Activated T-cell treated with anti-CD3 and anti-CD28 coated beads for 48 hours (primary cell): ENCODE measurements at regions not wholly inside any gene's neighbourhood (a gene's known extent, or its start where the extent isn't known, plus 50 kb on each side); places are given as distances from the start of the nearest gene placed in this dataset.

Source experiments
- DNase-seq: peaks from one replicate; pipeline ENCODE4 v3.0.0-alpha.2; 2020; ENCODE audit warnings: low read depth

DNA sequence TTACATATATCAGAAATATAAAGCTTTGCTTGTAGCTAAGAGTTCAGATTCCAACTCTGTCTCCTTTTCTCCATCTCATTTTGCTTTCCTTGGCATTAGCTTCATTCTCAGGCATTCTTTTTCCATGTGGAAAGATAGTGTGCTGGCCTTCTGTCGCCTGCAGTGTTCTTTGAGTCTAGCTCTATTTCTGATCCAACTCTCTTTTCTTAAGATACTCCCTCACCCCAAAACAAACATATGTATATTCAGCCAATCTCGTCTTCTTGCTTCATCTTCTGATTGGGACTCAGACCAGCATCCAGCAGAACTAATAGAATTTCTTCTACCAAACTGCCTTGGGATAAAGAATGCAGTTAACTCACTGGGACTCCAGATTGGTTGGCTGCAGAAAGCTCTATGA, 532.2 kb downstream of the MID1IP1 start:
- DNase-seq: no peak

DNA sequence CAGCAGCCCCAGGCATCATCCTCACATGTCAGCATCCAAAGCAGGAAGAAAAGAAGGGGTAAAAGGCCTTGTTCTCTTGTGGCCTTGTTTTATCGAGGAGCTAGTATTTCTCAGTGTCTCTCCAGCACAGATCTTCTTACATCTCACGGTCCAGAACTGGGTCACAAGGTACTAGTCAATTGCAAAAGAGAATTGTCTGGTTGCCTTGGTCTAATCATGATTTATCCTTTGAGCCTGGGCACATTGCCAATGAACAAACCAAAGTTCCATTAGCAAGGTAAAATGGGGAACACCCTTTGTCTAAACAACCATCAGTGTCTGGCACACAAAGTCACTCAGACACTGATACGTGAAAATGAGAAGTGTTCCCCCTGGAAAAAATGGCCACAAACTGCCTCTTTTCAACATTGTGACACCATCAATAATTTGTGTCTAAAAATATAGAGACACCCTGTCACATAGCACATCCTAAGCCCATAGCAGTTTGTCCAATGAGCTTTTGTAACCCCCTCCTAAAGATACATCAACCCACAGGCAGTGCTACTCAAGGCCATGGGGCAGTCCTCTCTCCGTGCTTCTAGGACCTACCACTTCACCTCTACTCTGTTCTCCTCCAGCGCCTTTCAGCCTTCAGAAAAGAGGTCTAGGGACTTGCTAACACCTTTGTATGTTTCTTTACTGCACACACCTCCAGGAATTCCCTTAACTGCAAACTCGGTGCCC, 534.4 kb downstream of the MID1IP1 start:
- no peak for DNase-seq

- no peak for DNase-seq
Measured at GRCh38 chrX:39336671-39337311, 535.5 kb downstream of the MID1IP1 start.

DNA sequence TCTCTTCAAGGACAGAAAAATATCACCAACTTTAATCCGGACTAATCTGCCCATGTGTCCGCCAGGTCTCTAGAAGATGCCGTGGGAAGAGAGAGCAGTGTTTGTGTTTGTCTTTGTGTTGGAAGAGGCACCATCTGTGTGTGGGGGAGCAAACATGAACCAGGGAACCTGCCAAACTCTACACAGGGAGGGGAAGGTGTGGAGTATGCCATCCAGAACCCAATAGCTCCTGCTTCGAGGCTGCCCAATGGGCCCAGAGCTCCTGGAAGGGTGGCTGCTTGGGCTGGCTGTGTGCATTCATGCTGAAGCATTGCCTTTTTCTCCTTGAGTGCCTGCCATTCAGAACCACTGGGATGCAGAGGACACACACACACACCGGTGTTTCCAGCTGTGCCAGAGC, 536.2 kb downstream of the MID1IP1 start:
- no peak for DNase-seq

DNA sequence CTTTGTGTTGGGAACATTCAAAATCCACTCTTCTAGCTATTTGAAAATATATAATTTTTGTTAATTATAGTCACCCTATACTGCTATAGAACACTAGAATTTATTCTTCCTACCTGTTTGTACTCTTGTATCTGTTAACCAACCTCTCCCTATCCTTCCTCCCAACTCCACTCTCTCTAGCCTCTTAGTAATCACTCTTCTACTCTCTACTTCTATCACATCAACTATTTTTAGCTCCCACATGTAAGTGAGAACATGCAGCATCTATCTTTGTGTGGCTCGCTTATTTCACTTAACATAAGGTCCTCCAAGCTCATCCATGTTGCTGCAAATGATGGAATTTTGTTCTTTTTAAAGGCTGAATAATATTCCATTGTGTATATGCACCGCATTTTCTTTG, 537.3 kb downstream of the MID1IP1 start:
- no peak for DNase-seq

DNA sequence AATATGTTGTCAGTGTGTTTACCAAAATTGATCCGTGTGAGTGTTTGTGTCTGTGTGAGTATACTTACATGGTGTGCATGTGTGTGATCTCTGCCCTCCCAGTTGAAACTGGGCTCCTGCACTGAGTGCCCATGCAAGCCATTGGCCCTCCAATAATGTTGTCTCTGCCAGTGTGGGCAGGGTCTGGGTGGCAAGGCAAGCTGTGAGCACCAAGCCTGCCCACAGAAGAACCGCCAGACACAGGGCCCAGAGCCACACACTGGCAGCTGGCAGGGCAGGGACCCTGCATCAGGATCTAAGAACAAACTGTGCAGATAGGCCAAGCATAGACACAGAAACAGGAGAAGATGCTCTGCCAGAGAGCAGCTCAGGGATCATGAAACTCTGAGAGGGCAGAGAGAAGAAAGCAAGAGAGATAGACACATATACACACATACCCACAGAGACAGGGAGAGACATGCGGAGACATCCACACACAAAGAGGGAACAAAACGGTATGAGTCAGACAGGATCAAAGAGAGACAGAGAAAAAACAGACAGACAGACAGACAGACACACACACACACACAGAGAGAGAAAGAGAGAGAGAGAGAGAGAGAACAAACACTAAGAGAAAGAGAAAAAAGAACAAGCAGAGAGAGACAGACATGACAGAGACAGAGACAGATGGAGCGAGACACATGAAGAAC, 555.0 kb downstream of the MID1IP1 start:
- DNase-seq: no peak

DNA sequence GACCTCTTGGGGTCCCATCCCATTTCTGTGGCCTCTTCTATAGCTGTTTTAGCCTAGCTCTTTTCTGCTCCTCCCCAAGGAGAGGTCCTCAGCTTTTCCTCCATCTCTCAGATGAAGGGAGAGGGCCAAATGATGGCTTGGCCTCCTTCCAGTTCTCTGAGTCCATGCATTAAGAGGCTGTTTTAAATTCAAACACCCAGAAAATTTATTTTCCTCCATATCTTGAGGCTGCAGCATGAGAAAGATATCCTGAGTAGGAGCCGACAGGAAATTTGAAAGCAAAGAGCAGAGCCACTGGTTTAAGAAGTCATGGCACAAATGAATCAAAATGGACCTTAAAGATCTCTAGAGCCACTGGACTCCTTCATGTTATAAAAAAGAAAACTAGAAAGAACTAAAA, 558.8 kb downstream of the MID1IP1 start:
- DNase-seq: no peak

DNA sequence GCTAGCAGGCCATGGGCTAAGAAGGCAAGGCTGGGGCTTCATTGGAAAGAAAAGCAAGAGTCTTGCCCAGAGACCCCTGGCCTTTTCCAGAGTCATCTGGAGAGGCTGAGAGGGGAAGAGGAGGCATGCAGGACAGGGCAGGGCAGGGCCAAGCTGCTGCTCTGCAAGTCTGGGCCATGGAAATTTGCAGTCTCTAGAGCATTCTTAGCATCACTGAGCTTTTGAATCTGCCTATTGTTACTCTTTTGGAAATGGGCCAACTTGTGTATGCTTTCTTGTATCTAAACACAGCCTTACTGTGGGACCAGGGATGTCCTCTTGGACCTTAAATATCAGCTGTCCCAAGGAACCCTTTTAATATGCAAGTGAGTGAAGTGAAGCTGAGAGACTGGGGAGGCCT, 560.5 kb downstream of the MID1IP1 start:
- DNase-seq: no peak

- DNase-seq: no peak
Measured at GRCh38 chrX:39367416-39367815, 566.2 kb downstream of the MID1IP1 start.

- no peak for DNase-seq
Measured at GRCh38 chrX:39372115-39372514, 570.9 kb downstream of the MID1IP1 start.

GRCh38 chrX:39377157-39377556, 575.9 kb downstream of the MID1IP1 start:
- no peak for DNase-seq

GRCh38 chrX:39377773-39378172, 576.5 kb downstream of the MID1IP1 start:
- DNase-seq: no peak

GRCh38 chrX:39381422-39381821, 580.2 kb downstream of the MID1IP1 start:
- no peak for DNase-seq

DNA sequence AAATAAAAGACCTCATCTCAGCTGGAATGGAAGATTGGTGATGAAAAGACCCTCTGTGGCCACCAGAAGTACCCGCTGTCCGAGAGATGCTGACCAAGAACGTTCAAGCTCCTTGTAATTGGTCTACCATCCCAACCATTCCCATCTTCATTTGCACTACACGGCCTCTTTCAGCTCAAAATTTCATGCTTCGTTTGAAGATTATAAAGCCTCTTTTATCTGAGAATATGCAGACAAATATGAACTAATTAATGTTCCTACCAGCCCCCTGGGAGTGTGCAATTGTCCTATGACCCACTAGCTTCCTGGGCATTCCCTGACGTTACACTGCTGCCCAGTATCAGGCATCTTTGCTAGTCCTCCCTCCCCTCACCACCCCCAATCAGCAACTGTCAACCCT, 583.7 kb downstream of the MID1IP1 start:
- no peak for DNase-seq

DNA sequence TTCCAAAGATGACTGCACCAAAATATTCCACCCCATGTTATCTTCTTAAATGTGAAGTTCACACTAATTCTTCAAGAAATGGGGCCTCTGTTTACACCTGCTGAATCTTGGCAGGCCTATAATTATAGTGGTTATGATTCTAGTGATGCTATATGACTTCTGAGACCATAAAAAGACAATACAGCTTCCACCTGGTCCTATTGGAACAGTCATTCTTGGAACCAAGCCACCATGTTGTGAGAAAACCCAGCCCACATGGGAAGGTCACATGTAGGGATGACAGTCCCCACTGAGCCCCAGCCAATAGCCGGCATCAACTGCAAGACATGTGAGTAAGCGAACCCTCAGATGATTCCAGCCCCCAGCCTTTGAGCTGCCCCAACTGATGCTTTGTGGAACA, 587.5 kb downstream of the MID1IP1 start:
- no peak for DNase-seq

- no peak for DNase-seq
Measured at GRCh38 chrX:39396358-39396995, 595.2 kb downstream of the MID1IP1 start.

DNA sequence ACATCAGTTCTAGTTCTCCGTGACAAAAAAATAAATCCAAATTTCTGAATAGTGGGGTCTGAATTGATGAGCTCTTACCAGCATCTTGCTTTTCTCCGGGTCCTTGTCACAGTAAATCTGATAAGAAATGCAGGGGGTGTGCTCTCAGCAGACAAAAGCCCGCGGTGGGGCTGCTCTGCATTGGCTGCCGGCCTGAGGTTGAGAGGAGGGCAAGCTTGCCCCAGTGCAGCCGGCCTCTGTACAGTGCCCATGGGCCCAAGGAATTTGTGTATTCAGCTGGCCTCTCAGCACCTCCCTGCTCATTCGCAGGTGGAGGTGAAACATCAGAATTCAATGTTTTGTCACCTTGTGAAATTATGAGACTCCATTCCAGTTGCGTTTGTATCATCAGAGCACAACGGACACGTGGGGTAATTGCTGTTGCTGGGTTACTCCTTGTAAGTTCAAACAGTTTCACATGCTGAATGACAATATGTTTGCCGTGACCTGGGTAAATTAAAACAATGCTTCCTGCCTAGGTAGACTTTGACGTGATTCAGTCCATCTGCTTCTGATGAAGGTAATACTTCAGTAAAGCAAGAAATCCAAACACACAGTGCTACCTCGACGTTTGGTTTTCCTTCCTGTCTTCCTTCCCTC, 596.4 kb downstream of the MID1IP1 start:
- DNase-seq: no peak

GRCh38 chrX:39398215-39398962, 597.1 kb downstream of the MID1IP1 start:
- DNase-seq: no peak

- no peak for DNase-seq
Measured at GRCh38 chrX:39398963-39399261, 597.7 kb downstream of the MID1IP1 start.

DNA sequence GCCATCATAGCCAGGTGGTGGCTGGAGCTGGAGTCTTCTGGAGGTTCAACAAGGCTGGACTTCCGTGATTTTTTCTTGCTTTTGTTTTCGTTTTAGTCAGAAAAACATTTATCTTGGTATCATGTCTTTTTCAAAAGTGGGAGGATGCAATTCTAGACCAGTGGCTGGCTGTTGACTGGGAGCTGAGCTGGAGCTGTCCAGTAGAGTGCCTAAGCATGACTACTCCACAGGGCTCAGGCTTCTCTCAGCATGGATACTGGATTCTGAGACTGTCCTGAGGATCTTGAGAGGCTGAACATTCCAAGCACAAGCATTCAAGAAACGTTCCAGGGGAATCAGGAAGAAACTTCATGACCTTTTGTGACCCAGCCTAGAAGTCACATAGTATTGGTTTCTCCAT, 598.1 kb downstream of the MID1IP1 start:
- DNase-seq: no peak

DNA sequence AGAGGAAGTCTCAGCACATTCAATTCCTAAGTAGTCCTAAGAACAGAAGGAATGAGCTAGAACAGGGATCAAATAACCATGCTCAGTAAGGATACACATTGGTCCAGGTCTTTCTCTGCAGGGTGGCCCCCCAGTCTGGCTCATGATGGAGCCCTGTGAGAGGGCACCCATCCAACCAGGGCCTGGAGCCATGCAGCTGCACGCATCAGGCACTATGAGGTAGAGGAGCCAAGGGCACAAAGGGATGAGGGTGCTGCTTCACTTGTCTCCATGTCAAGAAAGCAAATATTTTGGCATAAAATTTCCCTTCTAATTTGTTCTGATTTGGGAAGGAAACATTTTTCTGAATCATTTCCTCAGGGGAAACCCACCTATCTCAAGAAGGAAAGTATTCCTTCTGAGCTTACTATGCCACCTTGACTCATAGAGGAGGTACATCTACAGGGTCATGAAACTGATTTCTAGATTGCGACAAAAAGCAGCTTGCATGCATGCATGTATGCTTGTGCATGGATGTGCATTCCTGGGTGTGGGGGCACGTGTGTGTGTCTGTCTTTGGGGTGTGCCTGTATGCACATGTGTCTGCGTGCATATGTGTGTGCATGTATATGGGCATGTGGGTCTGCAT, 600.3 kb downstream of the MID1IP1 start:
- DNase-seq: no peak
